ENCODE measurements at regions not wholly inside any gene's neighbourhood (a gene's known extent, or its start where the extent isn't known, plus 50 kb on each side); places are given as distances from the start of the nearest gene placed in this dataset.
"Not testable (repeated sequence)": the region's sequence is repeated elsewhere in the genome, so short reads cannot be mapped to it uniquely, and the experiment has no call there.

- H3K27ac ChIP-seq (ENCODE audit: low read length); POLR2A ChIA-PET; H3K27ac Mint-ChIP-seq; DNase-seq; CTCF ChIA-PET; ATAC-seq (replicated peaks in 1 of 4); H3K9me3 ChIP-seq; H3K4me3 ChIP-seq (ENCODE audit: control insufficient read depth in 1 of 2, extremely low read depth in 1 of 2, low read length in 1 of 2); H3K4me3 Mint-ChIP-seq; H3K4me1 ChIP-seq (ENCODE audit: control insufficient read depth in 1 of 2, extremely low read depth in 1 of 2, insufficient read depth in 2 of 2, low read length in 2 of 2); H3K4me1 Mint-ChIP-seq; H3K27me3 Mint-ChIP-seq; H3K36me3 Mint-ChIP-seq; H3K27me3 ChIP-seq (replicated peaks in 1 of 2; ENCODE audit: control insufficient read depth in 2 of 2, extremely low read depth in 1 of 2, insufficient read depth in 2 of 2, low read length in 1 of 2); H3K36me3 ChIP-seq (ENCODE audit: control insufficient read depth in 2 of 2, extremely low read depth in 1 of 2, insufficient read depth in 1 of 2, low read length in 1 of 2): not testable (repeated sequence)
- H3K9me3 Mint-ChIP-seq = peaks cover 2 to 50% (median 6%) of the 10 kb centered on the region in 3 donors
- WGBS (ENCODE audit: insufficient coverage) = no CpG with 5 or more reads among the region's 2 CpGs
Observed at GRCh38 chr5:33110496-33110895, 330.3 kb upstream of the TARS1 start.

GRCh38 chr5:33114361-33114760 is 326.4 kb upstream of the TARS1 start:
- Mint-ChIP-seq H3K27ac (no peak overlapping the region), H3K36me3 (no peaks in the 10 kb centered on the region), H3K27me3 (no peaks in the 10 kb centered on the region), H3K4me3 (no peak overlapping the region), H3K4me1 (no peaks in the 10 kb centered on the region), H3K9me3 (peaks cover 1 to 35% (median 2%) of the 10 kb centered on the region in 3 donors)
- H3K4me1 ChIP-seq (ENCODE audit: control insufficient read depth in 1 of 2, extremely low read depth in 1 of 2, insufficient read depth in 2 of 2, low read length in 2 of 2) = no peaks in the 10 kb centered on the region
- H3K27ac ChIP-seq (ENCODE audit: low read length) = no peak overlapping the region
- no peaks in the 10 kb centered on the region for H3K27me3 ChIP-seq (replicated peaks in 1 of 2; ENCODE audit: control insufficient read depth in 2 of 2, extremely low read depth in 1 of 2, insufficient read depth in 2 of 2, low read length in 1 of 2)
- POLR2A ChIA-PET = no interaction called here
- no CpG with 5 or more reads among the region's 3 CpGs for WGBS (ENCODE audit: insufficient coverage)
- no peaks in the 10 kb centered on the region for H3K36me3 ChIP-seq (ENCODE audit: control insufficient read depth in 2 of 2, extremely low read depth in 1 of 2, insufficient read depth in 1 of 2, low read length in 1 of 2)
- CTCF ChIA-PET = no interaction called here
- ATAC-seq (replicated peaks in 1 of 4) (no peak), DNase-seq (no peak)
- H3K4me3 ChIP-seq (ENCODE audit: control insufficient read depth in 1 of 2, extremely low read depth in 1 of 2, low read length in 1 of 2) = no peak overlapping the region
- H3K9me3 ChIP-seq = no peaks in the 10 kb centered on the region

GRCh38 chr5:33115467-33115866 is 325.3 kb upstream of the TARS1 start:
- no peak for DNase-seq
- no peak overlapping the region for H3K4me3 ChIP-seq (ENCODE audit: control insufficient read depth in 1 of 2, extremely low read depth in 1 of 2, low read length in 1 of 2)
- no peak overlapping the region for H3K4me3 Mint-ChIP-seq
- H3K36me3 Mint-ChIP-seq = no peaks in the 10 kb centered on the region
- H3K36me3 ChIP-seq (ENCODE audit: control insufficient read depth in 2 of 2, extremely low read depth in 1 of 2, insufficient read depth in 1 of 2, low read length in 1 of 2) = no peaks in the 10 kb centered on the region
- no peaks in the 10 kb centered on the region for H3K27me3 Mint-ChIP-seq
- no peak overlapping the region for H3K27ac Mint-ChIP-seq
- WGBS (ENCODE audit: insufficient coverage) = no CpG with 5 or more reads among the region's 4 CpGs
- H3K27ac ChIP-seq (ENCODE audit: low read length) = no peak overlapping the region
- no peaks in the 10 kb centered on the region for H3K27me3 ChIP-seq (replicated peaks in 1 of 2; ENCODE audit: control insufficient read depth in 2 of 2, extremely low read depth in 1 of 2, insufficient read depth in 2 of 2, low read length in 1 of 2)
- no peaks in the 10 kb centered on the region for H3K4me1 Mint-ChIP-seq
- CTCF ChIA-PET = no interaction called here
- no peaks in the 10 kb centered on the region for H3K9me3 ChIP-seq
- no peak for ATAC-seq (replicated peaks in 1 of 4)
- POLR2A ChIA-PET = no interaction called here
- H3K4me1 ChIP-seq (ENCODE audit: control insufficient read depth in 1 of 2, extremely low read depth in 1 of 2, insufficient read depth in 2 of 2, low read length in 2 of 2) = no peaks in the 10 kb centered on the region
- peaks cover 0 to 28% (median 8%) of the 10 kb centered on the region in 3 donors for H3K9me3 Mint-ChIP-seq

- ATAC-seq (replicated peaks in 1 of 4) (no peak), DNase-seq (no peak)
- H3K27ac Mint-ChIP-seq = no peak overlapping the region
- POLR2A ChIA-PET = no interaction called here
- CTCF ChIA-PET = no interaction called here
- no peak overlapping the region for H3K27ac ChIP-seq (ENCODE audit: low read length)
- 78% methylated on average over 1 of the region's 1 CpG for WGBS (ENCODE audit: insufficient coverage)
- no peaks in the 10 kb centered on the region for H3K27me3 Mint-ChIP-seq
- no peaks in the 10 kb centered on the region for H3K36me3 Mint-ChIP-seq
- no peaks in the 10 kb centered on the region for H3K27me3 ChIP-seq (replicated peaks in 1 of 2; ENCODE audit: control insufficient read depth in 2 of 2, extremely low read depth in 1 of 2, insufficient read depth in 2 of 2, low read length in 1 of 2)
- H3K4me1 Mint-ChIP-seq = no peaks in the 10 kb centered on the region
- no peaks in the 10 kb centered on the region for H3K9me3 ChIP-seq
- H3K4me3 ChIP-seq (ENCODE audit: control insufficient read depth in 1 of 2, extremely low read depth in 1 of 2, low read length in 1 of 2) = no peak overlapping the region
- H3K4me3 Mint-ChIP-seq = no peak overlapping the region
- H3K36me3 ChIP-seq (ENCODE audit: control insufficient read depth in 2 of 2, extremely low read depth in 1 of 2, insufficient read depth in 1 of 2, low read length in 1 of 2) = no peaks in the 10 kb centered on the region
- no peaks in the 10 kb centered on the region for H3K4me1 ChIP-seq (ENCODE audit: control insufficient read depth in 1 of 2, extremely low read depth in 1 of 2, insufficient read depth in 2 of 2, low read length in 2 of 2)
- H3K9me3 Mint-ChIP-seq = peaks cover 0 to 18% (median 9%) of the 10 kb centered on the region in 3 donors
Observed at GRCh38 chr5:33118761-33119415, 321.9 kb upstream of the TARS1 start.

- no CpG with 5 or more reads among the region's 3 CpGs for WGBS (ENCODE audit: insufficient coverage)
- no peaks in the 10 kb centered on the region for H3K36me3 ChIP-seq (ENCODE audit: control insufficient read depth in 2 of 2, extremely low read depth in 1 of 2, insufficient read depth in 1 of 2, low read length in 1 of 2)
- Mint-ChIP-seq H3K4me3 (no peak overlapping the region), H3K9me3 (peaks cover 0 to 13% (median 9%) of the 10 kb centered on the region in 3 donors), H3K27ac (no peak overlapping the region), H3K27me3 (no peaks in the 10 kb centered on the region), H3K36me3 (no peaks in the 10 kb centered on the region), H3K4me1 (no peaks in the 10 kb centered on the region)
- ChIA-PET POLR2A (no interaction called here), CTCF (no interaction called here)
- ATAC-seq (replicated peaks in 1 of 4) (no peak), DNase-seq (no peak)
- H3K9me3 ChIP-seq = no peaks in the 10 kb centered on the region
- no peaks in the 10 kb centered on the region for H3K4me1 ChIP-seq (ENCODE audit: control insufficient read depth in 1 of 2, extremely low read depth in 1 of 2, insufficient read depth in 2 of 2, low read length in 2 of 2)
- H3K4me3 ChIP-seq (ENCODE audit: control insufficient read depth in 1 of 2, extremely low read depth in 1 of 2, low read length in 1 of 2) = no peak overlapping the region
- no peak overlapping the region for H3K27ac ChIP-seq (ENCODE audit: low read length)
- H3K27me3 ChIP-seq (replicated peaks in 1 of 2; ENCODE audit: control insufficient read depth in 2 of 2, extremely low read depth in 1 of 2, insufficient read depth in 2 of 2, low read length in 1 of 2) = no peaks in the 10 kb centered on the region
Observed at GRCh38 chr5:33120671-33121070, 320.1 kb upstream of the TARS1 start.

GRCh38 chr5:33129309-33129708 is 311.5 kb upstream of the TARS1 start:
- no peak overlapping the region for H3K4me3 ChIP-seq (ENCODE audit: control insufficient read depth in 1 of 2, extremely low read depth in 1 of 2, low read length in 1 of 2)
- H3K36me3 ChIP-seq (ENCODE audit: control insufficient read depth in 2 of 2, extremely low read depth in 1 of 2, insufficient read depth in 1 of 2, low read length in 1 of 2) = no peaks in the 10 kb centered on the region
- no peak for DNase-seq
- ATAC-seq (replicated peaks in 1 of 4) = no peak
- CTCF ChIA-PET = no interaction called here
- POLR2A ChIA-PET = no interaction called here
- no peaks in the 10 kb centered on the region for H3K36me3 Mint-ChIP-seq
- H3K27ac ChIP-seq (ENCODE audit: low read length) = no peak overlapping the region
- no peaks in the 10 kb centered on the region for H3K27me3 Mint-ChIP-seq
- no peak overlapping the region for H3K27ac Mint-ChIP-seq
- WGBS (ENCODE audit: insufficient coverage) = no CpG with 5 or more reads among the region's 2 CpGs
- H3K4me1 Mint-ChIP-seq = no peaks in the 10 kb centered on the region
- H3K4me1 ChIP-seq (ENCODE audit: control insufficient read depth in 1 of 2, extremely low read depth in 1 of 2, insufficient read depth in 2 of 2, low read length in 2 of 2) = no peaks in the 10 kb centered on the region
- H3K27me3 ChIP-seq (replicated peaks in 1 of 2; ENCODE audit: control insufficient read depth in 2 of 2, extremely low read depth in 1 of 2, insufficient read depth in 2 of 2, low read length in 1 of 2) = no peaks in the 10 kb centered on the region
- no peaks in the 10 kb centered on the region for H3K9me3 ChIP-seq
- no peak overlapping the region for H3K4me3 Mint-ChIP-seq
- H3K9me3 Mint-ChIP-seq = peaks cover 8 to 32% (median 23%) of the 10 kb centered on the region in 3 donors

- H3K27me3 Mint-ChIP-seq = no peaks in the 10 kb centered on the region
- no CpG with 5 or more reads among the region's 1 CpG for WGBS (ENCODE audit: insufficient coverage)
- DNase-seq (no peak), ATAC-seq (replicated peaks in 1 of 4) (no peak)
- no peaks in the 10 kb centered on the region for H3K4me1 Mint-ChIP-seq
- POLR2A ChIA-PET = no interaction called here
- H3K9me3 ChIP-seq = no peaks in the 10 kb centered on the region
- no peak overlapping the region for H3K27ac ChIP-seq (ENCODE audit: low read length)
- H3K27ac Mint-ChIP-seq = no peak overlapping the region
- no peaks in the 10 kb centered on the region for H3K4me1 ChIP-seq (ENCODE audit: control insufficient read depth in 1 of 2, extremely low read depth in 1 of 2, insufficient read depth in 2 of 2, low read length in 2 of 2)
- H3K27me3 ChIP-seq (replicated peaks in 1 of 2; ENCODE audit: control insufficient read depth in 2 of 2, extremely low read depth in 1 of 2, insufficient read depth in 2 of 2, low read length in 1 of 2) = no peaks in the 10 kb centered on the region
- H3K36me3 ChIP-seq (ENCODE audit: control insufficient read depth in 2 of 2, extremely low read depth in 1 of 2, insufficient read depth in 1 of 2, low read length in 1 of 2) = no peaks in the 10 kb centered on the region
- CTCF ChIA-PET = interaction anchor here in 1 of 2 donors (0.5 kb wide), 1 partner anchor 17 kb away, joined by 4 read pairs; no protein-coding TSS in a partner anchor
- no peak overlapping the region for H3K4me3 ChIP-seq (ENCODE audit: control insufficient read depth in 1 of 2, extremely low read depth in 1 of 2, low read length in 1 of 2)
- H3K36me3 Mint-ChIP-seq = no peaks in the 10 kb centered on the region
- H3K9me3 Mint-ChIP-seq = peaks cover 19 to 44% (median 25%) of the 10 kb centered on the region in 3 donors
- no peak overlapping the region for H3K4me3 Mint-ChIP-seq
Observed at GRCh38 chr5:33136785-33137184, 304.0 kb upstream of the TARS1 start.

Measured in T-cell (primary cell).